ENCODE measurements at regions not wholly inside any gene's neighbourhood (a gene's known extent, or its start where the extent isn't known, plus 50 kb on each side); places are given as distances from the start of the nearest gene placed in this dataset.

- ATAC-seq = no peak
- no peak overlapping the region for H3K4me3 ChIP-seq
- no peak overlapping the region for H3K27ac ChIP-seq
- DNase-seq = no peak
- H3K9me3 ChIP-seq = no peaks in the 10 kb centered on the region
- H3K27me3 ChIP-seq = peaks cover 0 to 4% (median 0%) of the 10 kb centered on the region in 7 donors
- intact Hi-C loops (cut with DNase I) = no loop called here
- 31 to 66% methylated on average over 1 of the region's 1 CpG for WGBS, 2 donors
- TF ChIP-seq CTCF (IDR thresholded peaks at IDR 0.05) = no peak
- no peaks in the 10 kb centered on the region for H3K36me3 ChIP-seq
- no peaks in the 10 kb centered on the region for H3K4me1 ChIP-seq
Measured at GRCh38 chr13:91032104-91032503, 315.4 kb upstream of the MIR17HG start.

GRCh38 chr13:91036886-91037285 is 310.6 kb upstream of the MIR17HG start:
- Histone ChIP-seq H3K27ac (no peak overlapping the region), H3K4me3 (no peak overlapping the region), H3K36me3 (no peaks in the 10 kb centered on the region), H3K27me3 (peaks cover 0 to 4% (median 0%) of the 10 kb centered on the region in 7 donors), H3K9me3 (no peaks in the 10 kb centered on the region), H3K4me1 (no peaks in the 10 kb centered on the region)
- DNase-seq (no peak), ATAC-seq (no peak)
- no peak for TF ChIP-seq CTCF (IDR thresholded peaks at IDR 0.05)
- intact Hi-C loops (cut with DNase I) = no loop called here
- 46 to 59% methylated on average over 3 of the region's 3 CpGs for WGBS, 2 donors

GRCh38 chr13:91042870-91043269 is 304.6 kb upstream of the MIR17HG start:
- intact Hi-C loops (cut with DNase I) = no loop called here
- ATAC-seq = no peak
- Histone ChIP-seq H3K4me1 (no peaks in the 10 kb centered on the region), H3K36me3 (no peaks in the 10 kb centered on the region), H3K4me3 (no peak overlapping the region), H3K27me3 (no peaks in the 10 kb centered on the region), H3K9me3 (no peaks in the 10 kb centered on the region), H3K27ac (no peak overlapping the region)
- WGBS, 2 donors = 81 to 86% methylated on average over 1 of the region's 1 CpG
- no peak for DNase-seq
- no peak for TF ChIP-seq CTCF (IDR thresholded peaks at IDR 0.05)

- no peaks in the 10 kb centered on the region for H3K9me3 ChIP-seq
- intact Hi-C loops (cut with DNase I) = no loop called here
- TF ChIP-seq CTCF (IDR thresholded peaks at IDR 0.05) = peak in 3 of 9 donors; percentile 10 to 23 (median 12)
Measured at GRCh38 chr13:91045351-91046034, 302.0 kb upstream of the MIR17HG start.

More at GRCh38 chr13:91045351-91046034, 302.0 kb upstream of the MIR17HG start:
- Histone ChIP-seq H3K36me3 (no peaks in the 10 kb centered on the region), H3K4me1 (no peaks in the 10 kb centered on the region), H3K27me3 (no peaks in the 10 kb centered on the region), H3K27ac (no peak overlapping the region), H3K4me3 (no peak overlapping the region)
- DNase-seq (no peak), ATAC-seq (no peak)
- WGBS, 2 donors = 45 to 46% methylated on average over 5 of the region's 5 CpGs

Measured in heart right ventricle (tissue), 16 donors.